Hepatocyte (in vitro differentiated cells): ENCODE measurements at regions not wholly inside any gene's neighbourhood (a gene's known extent, or its start where the extent isn't known, plus 50 kb on each side); places are given as distances from the start of the nearest gene placed in this dataset.
"Not testable (repeated sequence)": the region's sequence is repeated elsewhere in the genome, so short reads cannot be mapped to it uniquely, and the experiment has no call there.

ENCODE experiments used
- DNase-seq: peaks from one replicate; pipeline ENCODE4 v3.0.0-alpha.2; 2016; ENCODE audit warnings: low spot score
- H2AFZ ChIP-seq: fragments of 200-600 bp; sonication (generic); 2 replicates; pipeline ENCODE4 v1.6.0; 2016; ENCODE audit warnings: antibody characterized with exemption, mild to moderate bottlenecking
- H3K27ac ChIP-seq: fragments of 200-600 bp; sonication (generic); 2 replicates; pipeline ENCODE4 v1.5.1; 2016; ENCODE audit warnings: mild to moderate bottlenecking
- H3K27me3 ChIP-seq: fragments of 200-600 bp; sonication (generic); 2 replicates; pipeline ENCODE4 v1.6.1; 2016
- H3K36me3 ChIP-seq: fragments of 200-600 bp; sonication (generic); replicated peaks from 2 replicates; pipeline ENCODE4 v1.5.1; 2016; ENCODE audit warnings: low read depth; ENCODE audit not compliant: insufficient read depth
- H3K4me1 ChIP-seq: fragments of 200-600 bp; sonication (generic); 2 replicates; pipeline ENCODE4 v1.5.1; 2016; ENCODE audit warnings: mild to moderate bottlenecking, moderate library complexity; ENCODE audit not compliant: insufficient read depth
- H3K4me2 ChIP-seq: fragments of 200-600 bp; sonication (generic); 2 replicates; pipeline ENCODE4 v1.6.0; 2016
- H3K4me3 ChIP-seq: fragments of 200-600 bp; sonication (generic); 2 replicates; pipeline ENCODE4 v1.5.1; 2016; ENCODE audit warnings: mild to moderate bottlenecking
- H3K79me2 ChIP-seq: fragments of 200-600 bp; sonication (generic); 2 replicates; pipeline ENCODE4 v1.6.0; 2017; ENCODE audit warnings: mild to moderate bottlenecking
- H3K9me2 ChIP-seq: fragments of 200-600 bp; sonication (generic); replicated peaks from 2 replicates; pipeline ENCODE4 v1.6.0; 2017; ENCODE audit warnings: mild to moderate bottlenecking; ENCODE audit not compliant: insufficient read depth
- H3K9me3 ChIP-seq: fragments of 200-600 bp; sonication (generic); 2 replicates; pipeline ENCODE4 v1.5.1; 2016; ENCODE audit warnings: low read depth, mild to moderate bottlenecking
- H4K20me1 ChIP-seq: fragments of 200-600 bp; sonication (generic); 2 replicates; pipeline ENCODE4 v1.6.0; 2016; ENCODE audit warnings: mild to moderate bottlenecking; ENCODE audit not compliant: insufficient read depth, poor library complexity, severe bottlenecking
- EZH2 ChIP-seq: fragments of 200-600 bp; sonication (generic); IDR thresholded peaks from 2 replicates; pipeline ENCODE4 v1.6.1; 2016; ENCODE audit warnings: antibody characterized with exemption, mild to moderate bottlenecking, borderline replicate concordance
- EZH2phosphoT487 ChIP-seq: fragments of 200-600 bp; sonication (generic); IDR thresholded peaks from one replicate; pipeline ENCODE4 v1.6.1; 2018; ENCODE audit warnings: antibody characterized with exemption, mild to moderate bottlenecking, low read depth, moderate library complexity; ENCODE audit not compliant: unreplicated experiment, severe bottlenecking
- WGBS: methylation state at CpG from one replicate; pipeline ENCODE4 v1.1.6; 2016; ENCODE audit warnings: low lambda C conversion rate; ENCODE audit errors: missing lambda C conversion rate; 5-methylcytosine and 5-hydroxymethylcytosine counted together
- TF ChIP-seq, protein P1 (sequence below): fragments of 200-600 bp; sonication (generic); IDR thresholded peaks from 2 replicates; pipeline ENCODE4 v1.5.1; 2016; ENCODE audit warnings: antibody characterized with exemption, mild to moderate bottlenecking; ENCODE audit not compliant: poor library complexity

DNA sequence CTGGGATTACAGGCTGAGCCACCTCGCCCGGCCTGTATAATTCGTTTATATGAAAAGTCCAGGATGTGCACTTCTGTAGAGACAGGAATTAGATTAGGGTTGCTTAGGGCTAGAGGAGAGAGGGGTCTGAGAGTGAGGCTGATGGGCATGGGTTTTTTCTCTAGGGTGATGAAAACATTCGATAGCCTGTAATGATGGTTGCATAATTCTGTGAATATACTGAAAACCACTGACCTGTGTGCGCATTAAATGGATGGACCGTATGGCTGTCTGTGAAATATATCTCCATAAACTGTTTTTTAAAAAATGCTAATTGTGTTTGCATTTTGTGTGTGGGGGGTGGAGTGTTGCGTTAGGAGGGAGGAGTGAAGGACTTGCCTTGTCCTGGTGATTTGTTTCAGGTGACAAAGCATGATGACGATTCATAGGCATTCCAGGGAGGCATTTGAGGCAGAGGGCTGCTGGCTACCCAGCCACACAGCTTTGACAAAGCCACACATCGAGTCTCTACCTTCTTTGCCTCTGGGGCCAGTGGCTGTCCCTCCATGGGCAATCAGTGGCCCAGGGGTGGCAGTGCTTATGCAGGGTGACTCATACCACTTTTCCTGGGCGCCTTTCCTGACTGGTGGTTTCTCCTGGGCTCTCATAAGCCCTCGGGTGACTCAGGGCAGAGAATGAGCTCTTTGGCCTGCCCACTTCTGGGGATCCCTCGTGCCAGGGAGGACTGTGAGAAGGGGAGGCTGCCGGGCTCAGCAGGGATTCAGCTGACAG, 148.5 kb upstream of the WSCD1 start:
- Histone ChIP-seq H3K9me2 (no peaks in the 10 kb centered on the region), H4K20me1 (no peaks in the 10 kb centered on the region), H3K4me1 (no peaks in the 10 kb centered on the region), H3K27me3 (no peaks in the 10 kb centered on the region), H3K9me3 (no peaks in the 10 kb centered on the region), H3K4me2 (no peak overlapping the region), H2AFZ (no peak overlapping the region), H3K4me3 (no peak overlapping the region), H3K27ac (no peak overlapping the region), H3K79me2 (no peaks in the 10 kb centered on the region), H3K36me3 (no peaks in the 10 kb centered on the region)
- DNase-seq = no peak
- TF ChIP-seq, protein P1, sequence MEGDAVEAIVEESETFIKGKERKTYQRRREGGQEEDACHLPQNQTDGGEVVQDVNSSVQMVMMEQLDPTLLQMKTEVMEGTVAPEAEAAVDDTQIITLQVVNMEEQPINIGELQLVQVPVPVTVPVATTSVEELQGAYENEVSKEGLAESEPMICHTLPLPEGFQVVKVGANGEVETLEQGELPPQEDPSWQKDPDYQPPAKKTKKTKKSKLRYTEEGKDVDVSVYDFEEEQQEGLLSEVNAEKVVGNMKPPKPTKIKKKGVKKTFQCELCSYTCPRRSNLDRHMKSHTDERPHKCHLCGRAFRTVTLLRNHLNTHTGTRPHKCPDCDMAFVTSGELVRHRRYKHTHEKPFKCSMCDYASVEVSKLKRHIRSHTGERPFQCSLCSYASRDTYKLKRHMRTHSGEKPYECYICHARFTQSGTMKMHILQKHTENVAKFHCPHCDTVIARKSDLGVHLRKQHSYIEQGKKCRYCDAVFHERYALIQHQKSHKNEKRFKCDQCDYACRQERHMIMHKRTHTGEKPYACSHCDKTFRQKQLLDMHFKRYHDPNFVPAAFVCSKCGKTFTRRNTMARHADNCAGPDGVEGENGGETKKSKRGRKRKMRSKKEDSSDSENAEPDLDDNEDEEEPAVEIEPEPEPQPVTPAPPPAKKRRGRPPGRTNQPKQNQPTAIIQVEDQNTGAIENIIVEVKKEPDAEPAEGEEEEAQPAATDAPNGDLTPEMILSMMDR = no peak
- TF ChIP-seq EZH2phosphoT487 (no peak), EZH2 (no peak)
- 82% methylated on average over 13 of the region's 13 CpGs for WGBS

DNA sequence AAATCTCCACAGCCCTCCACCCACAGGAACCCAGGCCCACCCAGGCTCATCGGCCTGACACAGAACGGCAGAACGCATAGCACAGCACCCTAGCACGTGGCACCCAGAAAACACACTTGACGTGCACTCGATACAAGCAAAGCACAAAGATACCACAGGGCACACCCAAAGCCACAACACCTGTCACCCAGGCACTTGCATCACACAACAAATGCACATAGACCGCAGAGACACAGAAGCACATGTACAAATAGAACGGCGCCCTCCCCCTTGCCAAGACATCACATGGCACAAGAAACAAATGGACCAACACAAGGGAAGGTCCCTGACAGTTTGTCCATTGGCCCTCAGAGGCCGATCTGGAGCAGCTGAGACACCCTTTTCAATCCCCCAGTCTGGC, 147.7 kb upstream of the WSCD1 start:
- TF ChIP-seq, protein P1 = no peak
- TF ChIP-seq EZH2phosphoT487 (no peak), EZH2 (no peak)
- Histone ChIP-seq H3K9me2 (no peaks in the 10 kb centered on the region), H3K79me2 (no peaks in the 10 kb centered on the region), H3K9me3 (no peaks in the 10 kb centered on the region), H3K27ac (no peak overlapping the region), H2AFZ (no peak overlapping the region), H3K4me3 (no peak overlapping the region), H3K4me1 (no peaks in the 10 kb centered on the region), H3K27me3 (no peaks in the 10 kb centered on the region), H3K36me3 (no peaks in the 10 kb centered on the region), H4K20me1 (no peaks in the 10 kb centered on the region), H3K4me2 (no peak overlapping the region)
- no peak for DNase-seq
- WGBS = 93% methylated on average over 10 of the region's 10 CpGs

DNA sequence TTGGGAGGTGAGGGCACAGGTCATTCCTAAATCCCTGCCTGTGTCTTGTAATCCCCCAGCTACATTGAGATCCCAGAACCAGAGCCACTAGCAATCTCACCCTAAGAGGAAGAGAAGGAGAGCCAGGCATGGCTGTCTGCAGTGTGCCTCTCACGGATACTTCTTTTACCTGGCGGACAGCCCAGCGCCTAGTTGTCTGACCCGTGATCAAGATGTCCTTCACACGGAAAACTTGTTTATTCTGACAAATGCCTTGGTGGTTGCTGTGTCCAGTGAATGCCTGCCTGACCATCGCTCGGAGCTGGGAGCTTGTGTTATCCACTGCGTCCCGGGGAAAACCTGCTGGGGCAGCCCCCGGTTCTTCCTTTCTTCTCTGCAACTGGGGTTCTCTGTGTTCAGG, 140.5 kb upstream of the WSCD1 start:
- Histone ChIP-seq H3K27me3 (no peaks in the 10 kb centered on the region), H2AFZ (no peak overlapping the region), H4K20me1 (no peaks in the 10 kb centered on the region), H3K27ac (no peak overlapping the region), H3K79me2 (no peaks in the 10 kb centered on the region), H3K4me1 (no peaks in the 10 kb centered on the region), H3K9me3 (no peaks in the 10 kb centered on the region), H3K9me2 (no peaks in the 10 kb centered on the region), H3K4me3 (no peak overlapping the region), H3K4me2 (no peak overlapping the region), H3K36me3 (no peaks in the 10 kb centered on the region)
- WGBS = 96% methylated on average over 10 of the region's 10 CpGs
- no peak for DNase-seq
- no peak for TF ChIP-seq EZH2phosphoT487
- TF ChIP-seq, protein P1 = no peak
- TF ChIP-seq EZH2 = no peak

DNA sequence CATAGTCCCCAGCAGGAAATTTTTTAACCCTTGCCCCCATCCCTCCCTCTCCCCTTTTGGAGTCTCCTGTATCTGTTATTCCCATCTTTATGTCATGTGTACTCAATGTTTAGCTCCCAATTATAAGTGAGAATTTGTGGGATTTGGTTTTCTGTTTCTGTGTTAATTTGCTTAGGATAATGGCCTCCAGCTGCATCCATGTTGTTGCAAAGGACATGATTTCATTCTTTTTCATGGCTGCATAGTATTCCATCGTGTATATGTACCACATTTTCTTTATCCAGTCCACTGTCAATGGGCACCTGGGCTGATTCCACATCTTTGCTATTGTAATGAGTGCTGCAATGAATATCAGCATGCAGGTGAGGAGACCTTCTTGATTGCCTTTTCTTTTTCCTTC, 139.6 kb upstream of the WSCD1 start:
- not testable (repeated sequence) for H3K9me2 ChIP-seq, H3K79me2 ChIP-seq, H3K9me3 ChIP-seq, H3K4me1 ChIP-seq, H3K4me3 ChIP-seq, H4K20me1 ChIP-seq, H3K27me3 ChIP-seq, H3K4me2 ChIP-seq, H2AFZ ChIP-seq, H3K27ac ChIP-seq, DNase-seq, H3K36me3 ChIP-seq
- 83% methylated on average over 1 of the region's 1 CpG for WGBS
